ENCODE measurements at regions not wholly inside any gene's neighbourhood (a gene's known extent, or its start where the extent isn't known, plus 50 kb on each side); places are given as distances from the start of the nearest gene placed in this dataset.

GRCh38 chr3:80116281-80116680, 348.5 kb upstream of the ROBO1 start:
- DNase-seq, result no peak

- no peak for DNase-seq
These were observed 346.9 kb upstream of the ROBO1 start for GRCh38 chr3:80114694-80115093.

GRCh38 chr3:80113331-80113730, 345.5 kb upstream of the ROBO1 start:
- no peak for DNase-seq

GRCh38 chr3:80099559-80100066, 331.8 kb upstream of the ROBO1 start:
- no peak for DNase-seq

- DNase-seq, result no peak
These were observed 329.9 kb upstream of the ROBO1 start for GRCh38 chr3:80097674-80098073.

- DNase-seq, result no peak
These were observed 329.1 kb upstream of the ROBO1 start for GRCh38 chr3:80096909-80097308.

- DNase-seq, result no peak
These were observed 326.8 kb upstream of the ROBO1 start for GRCh38 chr3:80094589-80094988.

- no peak for DNase-seq
These were observed 320.0 kb upstream of the ROBO1 start for GRCh38 chr3:80087767-80088166.

- DNase-seq, result no peak
These were observed 318.6 kb upstream of the ROBO1 start for GRCh38 chr3:80086426-80086825.

- DNase-seq, result no peak
These were observed 312.1 kb upstream of the ROBO1 start for GRCh38 chr3:80079886-80080285.

GRCh38 chr3:80068459-80068858, 300.7 kb upstream of the ROBO1 start:
- no peak for DNase-seq

GRCh38 chr3:80063535-80063934, 295.7 kb upstream of the ROBO1 start:
- no peak for DNase-seq

- no peak for DNase-seq
These were observed 292.9 kb upstream of the ROBO1 start for GRCh38 chr3:80060664-80061063.

- no peak for DNase-seq
These were observed 287.5 kb upstream of the ROBO1 start for GRCh38 chr3:80055306-80055705.

GRCh38 chr3:80052271-80052670, 284.5 kb upstream of the ROBO1 start:
- no peak for DNase-seq

- no peak for DNase-seq
These were observed 283.8 kb upstream of the ROBO1 start for GRCh38 chr3:80051602-80051962.

- DNase-seq, result no peak
These were observed 283.2 kb upstream of the ROBO1 start for GRCh38 chr3:80050826-80051601.

- DNase-seq, result no peak
These were observed 275.4 kb upstream of the ROBO1 start for GRCh38 chr3:80043226-80043625.

GRCh38 chr3:80040067-80040466, 272.3 kb upstream of the ROBO1 start:
- no peak for DNase-seq

GRCh38 chr3:80036176-80036575, 268.4 kb upstream of the ROBO1 start:
- no peak for DNase-seq

GRCh38 chr3:80035021-80035420, 267.2 kb upstream of the ROBO1 start:
- no peak for DNase-seq

- DNase-seq, result no peak
These were observed 255.2 kb upstream of the ROBO1 start for GRCh38 chr3:80023010-80023409.

- no peak for DNase-seq
These were observed 250.6 kb upstream of the ROBO1 start for GRCh38 chr3:80018375-80018774.

GRCh38 chr3:80017369-80017768, 249.6 kb upstream of the ROBO1 start:
- DNase-seq, result no peak

- no peak for DNase-seq
These were observed 246.8 kb upstream of the ROBO1 start for GRCh38 chr3:80014576-80014975.

Measured in CD4-positive, alpha-beta T cell treated with Interleukin-4 for 4 hours (primary cell).